GM23338 (cell line): ENCODE measurements at regions not wholly inside any gene's neighbourhood (a gene's known extent, or its start where the extent isn't known, plus 50 kb on each side); places are given as distances from the start of the nearest gene placed in this dataset.

Experiments
- CREB1 ChIP-seq: fragments of 250-450 bp; sonication (Bioruptor Pico); IDR thresholded peaks from 2 replicates; pipeline ENCODE4 v1.5.0; 2020; ENCODE audit warnings: low read depth, mild to moderate bottlenecking, moderate library complexity
- JUNB ChIP-seq: IDR thresholded peaks from one replicate; pipeline ENCODE4 v1.6.1; 2016; ENCODE audit warnings: antibody characterized with exemption; ENCODE audit not compliant: unreplicated experiment
- NANOG ChIP-seq: IDR thresholded peaks from 2 replicates; pipeline ENCODE4 v1.6.1; 2016; ENCODE audit warnings: antibody characterized with exemption, borderline replicate concordance
- POLR2AphosphoS5 ChIP-seq: IDR thresholded peaks from 2 replicates; pipeline ENCODE4 v1.6.1; 2016; ENCODE audit warnings: antibody characterized with exemption, low read depth
- TF ChIP-seq, protein P1 (sequence below): fragments of 250-450 bp; sonication (Bioruptor Pico); IDR thresholded peaks from 2 replicates; pipeline ENCODE4 v1.5.0; 2020; ENCODE audit warnings: mild to moderate bottlenecking, moderate library complexity
- TF ChIP-seq, protein P2 (sequence below): IDR thresholded peaks from one replicate; pipeline ENCODE4 v1.6.1; 2018; ENCODE audit warnings: antibody characterized with exemption; ENCODE audit not compliant: unreplicated experiment
- TF ChIP-seq, protein P3 (sequence below): IDR thresholded peaks from 2 replicates; pipeline ENCODE4 v1.6.1; 2016; ENCODE audit warnings: antibody characterized with exemption

DNA sequence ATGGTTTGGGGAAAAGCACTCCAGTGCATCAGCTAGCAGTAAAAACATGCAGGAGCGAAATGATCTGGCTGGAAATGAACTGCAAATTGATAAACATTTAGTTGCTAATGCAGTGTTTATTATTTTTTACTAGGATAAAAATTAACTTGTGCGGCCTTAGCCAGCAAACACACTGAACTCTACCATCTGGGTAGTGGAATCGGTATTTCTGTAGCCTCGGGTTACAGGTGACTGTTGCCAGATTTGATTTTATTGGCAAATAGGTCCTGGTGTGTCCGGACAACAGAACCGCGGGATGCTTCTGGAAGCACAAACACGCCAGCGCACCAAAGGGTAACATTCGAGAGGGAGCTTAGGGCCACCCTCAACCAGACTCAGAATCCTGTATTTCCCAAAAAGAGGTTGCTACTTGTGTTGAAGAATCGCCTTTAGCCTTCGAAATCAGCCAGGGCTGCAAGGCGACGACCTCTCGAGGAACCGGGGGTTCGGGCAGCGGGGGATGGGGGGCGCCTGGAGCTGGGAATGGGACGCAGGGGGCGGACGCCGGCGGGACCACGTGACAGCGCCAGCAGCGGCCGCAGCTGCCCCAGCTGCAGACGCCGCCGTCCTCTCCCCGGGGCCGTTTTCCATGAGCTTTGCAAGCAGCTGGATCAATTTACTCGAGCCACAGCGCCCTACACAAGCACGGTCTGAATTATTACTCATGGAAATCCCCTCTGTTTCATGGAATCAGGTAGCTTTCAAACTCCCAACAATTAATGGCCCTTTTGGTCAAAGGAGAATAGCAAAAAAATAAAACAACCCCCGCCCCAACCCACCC lies 158.8 kb downstream of the TOMM20 start (continued):
- TF ChIP-seq, protein P1, sequence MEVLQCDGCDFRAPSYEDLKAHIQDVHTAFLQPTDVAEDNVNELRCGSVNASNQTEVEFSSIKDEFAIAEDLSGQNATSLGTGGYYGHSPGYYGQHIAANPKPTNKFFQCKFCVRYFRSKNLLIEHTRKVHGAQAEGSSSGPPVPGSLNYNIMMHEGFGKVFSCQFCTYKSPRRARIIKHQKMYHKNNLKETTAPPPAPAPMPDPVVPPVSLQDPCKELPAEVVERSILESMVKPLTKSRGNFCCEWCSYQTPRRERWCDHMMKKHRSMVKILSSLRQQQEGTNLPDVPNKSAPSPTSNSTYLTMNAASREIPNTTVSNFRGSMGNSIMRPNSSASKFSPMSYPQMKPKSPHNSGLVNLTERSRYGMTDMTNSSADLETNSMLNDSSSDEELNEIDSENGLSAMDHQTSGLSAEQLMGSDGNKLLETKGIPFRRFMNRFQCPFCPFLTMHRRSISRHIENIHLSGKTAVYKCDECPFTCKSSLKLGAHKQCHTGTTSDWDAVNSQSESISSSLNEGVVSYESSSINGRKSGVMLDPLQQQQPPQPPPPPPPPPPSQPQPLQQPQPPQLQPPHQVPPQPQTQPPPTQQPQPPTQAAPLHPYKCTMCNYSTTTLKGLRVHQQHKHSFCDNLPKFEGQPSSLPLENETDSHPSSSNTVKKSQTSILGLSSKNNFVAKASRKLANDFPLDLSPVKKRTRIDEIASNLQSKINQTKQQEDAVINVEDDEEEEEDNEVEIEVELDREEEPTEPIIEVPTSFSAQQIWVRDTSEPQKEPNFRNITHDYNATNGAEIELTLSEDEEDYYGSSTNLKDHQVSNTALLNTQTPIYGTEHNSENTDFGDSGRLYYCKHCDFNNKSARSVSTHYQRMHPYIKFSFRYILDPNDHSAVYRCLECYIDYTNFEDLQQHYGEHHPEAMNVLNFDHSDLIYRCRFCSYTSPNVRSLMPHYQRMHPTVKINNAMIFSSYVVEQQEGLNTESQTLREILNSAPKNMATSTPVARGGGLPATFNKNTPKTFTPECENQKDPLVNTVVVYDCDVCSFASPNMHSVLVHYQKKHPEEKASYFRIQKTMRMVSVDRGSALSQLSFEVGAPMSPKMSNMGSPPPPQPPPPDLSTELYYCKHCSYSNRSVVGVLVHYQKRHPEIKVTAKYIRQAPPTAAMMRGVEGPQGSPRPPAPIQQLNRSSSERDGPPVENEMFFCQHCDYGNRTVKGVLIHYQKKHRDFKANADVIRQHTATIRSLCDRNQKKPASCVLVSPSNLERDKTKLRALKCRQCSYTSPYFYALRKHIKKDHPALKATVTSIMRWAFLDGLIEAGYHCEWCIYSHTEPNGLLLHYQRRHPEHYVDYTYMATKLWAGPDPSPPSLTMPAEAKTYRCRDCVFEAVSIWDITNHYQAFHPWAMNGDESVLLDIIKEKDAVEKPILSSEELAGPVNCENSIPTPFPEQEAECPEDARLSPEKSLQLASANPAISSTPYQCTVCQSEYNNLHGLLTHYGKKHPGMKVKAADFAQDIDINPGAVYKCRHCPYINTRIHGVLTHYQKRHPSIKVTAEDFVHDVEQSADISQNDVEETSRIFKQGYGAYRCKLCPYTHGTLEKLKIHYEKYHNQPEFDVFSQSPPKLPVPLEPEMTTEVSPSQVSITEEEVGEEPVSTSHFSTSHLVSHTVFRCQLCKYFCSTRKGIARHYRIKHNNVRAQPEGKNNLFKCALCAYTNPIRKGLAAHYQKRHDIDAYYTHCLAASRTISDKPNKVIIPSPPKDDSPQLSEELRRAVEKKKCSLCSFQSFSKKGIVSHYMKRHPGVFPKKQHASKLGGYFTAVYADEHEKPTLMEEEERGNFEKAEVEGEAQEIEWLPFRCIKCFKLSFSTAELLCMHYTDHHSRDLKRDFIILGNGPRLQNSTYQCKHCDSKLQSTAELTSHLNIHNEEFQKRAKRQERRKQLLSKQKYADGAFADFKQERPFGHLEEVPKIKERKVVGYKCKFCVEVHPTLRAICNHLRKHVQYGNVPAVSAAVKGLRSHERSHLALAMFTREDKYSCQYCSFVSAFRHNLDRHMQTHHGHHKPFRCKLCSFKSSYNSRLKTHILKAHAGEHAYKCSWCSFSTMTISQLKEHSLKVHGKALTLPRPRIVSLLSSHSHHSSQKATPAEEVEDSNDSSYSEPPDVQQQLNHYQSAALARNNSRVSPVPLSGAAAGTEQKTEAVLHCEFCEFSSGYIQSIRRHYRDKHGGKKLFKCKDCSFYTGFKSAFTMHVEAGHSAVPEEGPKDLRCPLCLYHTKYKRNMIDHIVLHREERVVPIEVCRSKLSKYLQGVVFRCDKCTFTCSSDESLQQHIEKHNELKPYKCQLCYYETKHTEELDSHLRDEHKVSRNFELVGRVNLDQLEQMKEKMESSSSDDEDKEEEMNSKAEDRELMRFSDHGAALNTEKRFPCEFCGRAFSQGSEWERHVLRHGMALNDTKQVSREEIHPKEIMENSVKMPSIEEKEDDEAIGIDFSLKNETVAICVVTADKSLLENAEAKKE (CRISPR knock-in tag): no peak
- no peak for TF ChIP-seq CREB1 (CRISPR knock-in tag)
- no peak for TF ChIP-seq JUNB
- TF ChIP-seq POLR2AphosphoS5: no peak; the same call in 1 of the 2 replicates
- TF ChIP-seq, protein P2, sequence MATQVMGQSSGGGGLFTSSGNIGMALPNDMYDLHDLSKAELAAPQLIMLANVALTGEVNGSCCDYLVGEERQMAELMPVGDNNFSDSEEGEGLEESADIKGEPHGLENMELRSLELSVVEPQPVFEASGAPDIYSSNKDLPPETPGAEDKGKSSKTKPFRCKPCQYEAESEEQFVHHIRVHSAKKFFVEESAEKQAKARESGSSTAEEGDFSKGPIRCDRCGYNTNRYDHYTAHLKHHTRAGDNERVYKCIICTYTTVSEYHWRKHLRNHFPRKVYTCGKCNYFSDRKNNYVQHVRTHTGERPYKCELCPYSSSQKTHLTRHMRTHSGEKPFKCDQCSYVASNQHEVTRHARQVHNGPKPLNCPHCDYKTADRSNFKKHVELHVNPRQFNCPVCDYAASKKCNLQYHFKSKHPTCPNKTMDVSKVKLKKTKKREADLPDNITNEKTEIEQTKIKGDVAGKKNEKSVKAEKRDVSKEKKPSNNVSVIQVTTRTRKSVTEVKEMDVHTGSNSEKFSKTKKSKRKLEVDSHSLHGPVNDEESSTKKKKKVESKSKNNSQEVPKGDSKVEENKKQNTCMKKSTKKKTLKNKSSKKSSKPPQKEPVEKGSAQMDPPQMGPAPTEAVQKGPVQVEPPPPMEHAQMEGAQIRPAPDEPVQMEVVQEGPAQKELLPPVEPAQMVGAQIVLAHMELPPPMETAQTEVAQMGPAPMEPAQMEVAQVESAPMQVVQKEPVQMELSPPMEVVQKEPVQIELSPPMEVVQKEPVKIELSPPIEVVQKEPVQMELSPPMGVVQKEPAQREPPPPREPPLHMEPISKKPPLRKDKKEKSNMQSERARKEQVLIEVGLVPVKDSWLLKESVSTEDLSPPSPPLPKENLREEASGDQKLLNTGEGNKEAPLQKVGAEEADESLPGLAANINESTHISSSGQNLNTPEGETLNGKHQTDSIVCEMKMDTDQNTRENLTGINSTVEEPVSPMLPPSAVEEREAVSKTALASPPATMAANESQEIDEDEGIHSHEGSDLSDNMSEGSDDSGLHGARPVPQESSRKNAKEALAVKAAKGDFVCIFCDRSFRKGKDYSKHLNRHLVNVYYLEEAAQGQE: no peak
- no peak for TF ChIP-seq NANOG
- TF ChIP-seq, protein P3, sequence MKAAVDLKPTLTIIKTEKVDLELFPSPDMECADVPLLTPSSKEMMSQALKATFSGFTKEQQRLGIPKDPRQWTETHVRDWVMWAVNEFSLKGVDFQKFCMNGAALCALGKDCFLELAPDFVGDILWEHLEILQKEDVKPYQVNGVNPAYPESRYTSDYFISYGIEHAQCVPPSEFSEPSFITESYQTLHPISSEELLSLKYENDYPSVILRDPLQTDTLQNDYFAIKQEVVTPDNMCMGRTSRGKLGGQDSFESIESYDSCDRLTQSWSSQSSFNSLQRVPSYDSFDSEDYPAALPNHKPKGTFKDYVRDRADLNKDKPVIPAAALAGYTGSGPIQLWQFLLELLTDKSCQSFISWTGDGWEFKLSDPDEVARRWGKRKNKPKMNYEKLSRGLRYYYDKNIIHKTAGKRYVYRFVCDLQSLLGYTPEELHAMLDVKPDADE: no peak
